ENCODE measurements at regions not wholly inside any gene's neighbourhood (a gene's known extent, or its start where the extent isn't known, plus 50 kb on each side); places are given as distances from the start of the nearest gene placed in this dataset.

DNA sequence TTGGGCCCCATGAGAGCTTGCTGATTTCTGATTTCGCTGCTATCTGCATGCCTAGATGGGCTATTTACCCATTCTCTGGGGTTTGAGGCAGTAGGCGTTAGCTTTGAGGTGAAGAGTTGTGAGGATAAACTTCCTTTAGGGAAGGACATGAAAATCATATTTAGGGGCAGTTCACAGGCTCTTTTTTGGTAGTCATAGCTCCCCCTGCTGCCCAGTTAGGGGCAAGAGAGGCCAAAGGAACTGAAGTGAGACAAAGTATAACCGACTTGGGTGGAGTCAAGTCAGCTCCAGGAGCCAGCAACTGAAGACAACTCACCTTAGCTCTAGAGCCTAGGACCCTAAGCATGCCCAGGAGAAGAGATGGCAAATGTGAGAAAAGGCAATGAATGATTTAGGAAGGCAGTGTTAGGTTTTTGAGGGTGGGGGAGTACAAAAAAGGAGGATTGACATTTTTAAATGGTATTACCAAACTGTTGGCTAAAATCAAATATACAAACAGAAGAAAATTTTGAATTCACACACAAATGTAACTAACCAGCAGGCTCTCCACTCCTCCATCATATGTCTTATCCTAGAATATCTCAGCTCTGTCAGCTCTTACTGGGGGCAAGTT, 625.2 kb downstream of the LMO4 start:
- Histone ChIP-seq H2AFZ (ENCODE audit: low read length) (peak overlapping the region; percentile 16), H3K27me3 (ENCODE audit: insufficient read depth, low read length) (no peaks in the 10 kb centered on the region), H3K79me2 (ENCODE audit: insufficient read depth, low read length) (no peaks in the 10 kb centered on the region), H3K4me2 (ENCODE audit: insufficient read depth, low read length) (no peak overlapping the region), H4K20me1 (ENCODE audit: insufficient read depth, low read length) (no peaks in the 10 kb centered on the region), H3K9me3 (ENCODE audit: low read depth, low read length) (no peaks in the 10 kb centered on the region), H3K4me3 (ENCODE audit: insufficient read depth, low read length) (no peak overlapping the region), H3K4me1 (ENCODE audit: insufficient read depth, low read length) (peaks cover 28% of the 10 kb centered on the region), H3K36me3 (ENCODE audit: insufficient read depth, low read length) (no peaks in the 10 kb centered on the region), H3K27ac (ENCODE audit: low read depth, low read length) (no peak overlapping the region)
- no peak for DNase-seq (ENCODE audit: insufficient read length, low spot score, missing footprints)
- TF ChIP-seq CTCF (IDR thresholded peaks at IDR 0.05; ENCODE audit: extremely low read depth, low read depth, low read length), result peak; percentile 93

DNA sequence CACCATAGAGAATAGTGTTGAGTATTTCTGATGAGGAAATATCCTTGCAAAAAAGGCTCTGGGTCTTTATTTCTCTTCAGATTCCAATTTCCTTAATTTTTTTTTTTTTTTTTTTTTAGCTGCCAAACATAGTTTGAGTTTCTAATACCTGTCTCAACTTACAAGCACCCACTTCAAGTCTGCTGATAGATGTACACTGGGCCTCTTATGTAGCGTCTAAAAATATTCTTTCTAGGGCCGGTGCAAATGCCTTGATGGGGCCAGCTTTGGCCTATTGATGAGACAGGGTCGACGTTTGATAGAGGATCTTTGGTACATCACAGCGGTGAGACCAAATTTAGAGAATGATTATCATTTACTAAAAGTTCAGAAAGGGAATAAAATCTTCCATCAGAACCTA, 626.4 kb downstream of the LMO4 start:
- no peak for DNase-seq (ENCODE audit: insufficient read length, low spot score, missing footprints)
- no peaks in the 10 kb centered on the region for H4K20me1 ChIP-seq (ENCODE audit: insufficient read depth, low read length)
- H3K36me3 ChIP-seq (ENCODE audit: insufficient read depth, low read length), result no peaks in the 10 kb centered on the region
- no peak overlapping the region for H3K4me3 ChIP-seq (ENCODE audit: insufficient read depth, low read length)
- TF ChIP-seq CTCF (IDR thresholded peaks at IDR 0.05; ENCODE audit: extremely low read depth, low read depth, low read length), result no peak
- no peaks in the 10 kb centered on the region for H3K9me3 ChIP-seq (ENCODE audit: low read depth, low read length)
- H3K27ac ChIP-seq (ENCODE audit: low read depth, low read length), result no peak overlapping the region
- H3K27me3 ChIP-seq (ENCODE audit: insufficient read depth, low read length), result no peaks in the 10 kb centered on the region
- no peak overlapping the region for H3K4me2 ChIP-seq (ENCODE audit: insufficient read depth, low read length)
- H3K4me1 ChIP-seq (ENCODE audit: insufficient read depth, low read length), result peaks cover 28% of the 10 kb centered on the region
- no peaks in the 10 kb centered on the region for H3K79me2 ChIP-seq (ENCODE audit: insufficient read depth, low read length)
- H2AFZ ChIP-seq (ENCODE audit: low read length), result peak overlapping the region; percentile 7

GRCh38 chr1:87956072-87956471, 627.4 kb downstream of the LMO4 start:
- Histone ChIP-seq H3K27me3 (ENCODE audit: insufficient read depth, low read length) (no peaks in the 10 kb centered on the region), H4K20me1 (ENCODE audit: insufficient read depth, low read length) (no peaks in the 10 kb centered on the region), H3K9me3 (ENCODE audit: low read depth, low read length) (no peaks in the 10 kb centered on the region), H3K4me2 (ENCODE audit: insufficient read depth, low read length) (peak overlapping the region; percentile 41), H3K36me3 (ENCODE audit: insufficient read depth, low read length) (no peaks in the 10 kb centered on the region), H3K4me1 (ENCODE audit: insufficient read depth, low read length) (peaks cover 28% of the 10 kb centered on the region), H2AFZ (ENCODE audit: low read length) (no peak overlapping the region), H3K27ac (ENCODE audit: low read depth, low read length) (peak overlapping the region; percentile 62), H3K4me3 (ENCODE audit: insufficient read depth, low read length) (no peak overlapping the region), H3K79me2 (ENCODE audit: insufficient read depth, low read length) (no peaks in the 10 kb centered on the region)
- peak; percentile 72 for DNase-seq (ENCODE audit: insufficient read length, low spot score, missing footprints)
- no peak for TF ChIP-seq CTCF (IDR thresholded peaks at IDR 0.05; ENCODE audit: extremely low read depth, low read depth, low read length)

GRCh38 chr1:87956750-87957149, 628.1 kb downstream of the LMO4 start:
- Histone ChIP-seq H2AFZ (ENCODE audit: low read length) (no peak overlapping the region), H3K79me2 (ENCODE audit: insufficient read depth, low read length) (no peaks in the 10 kb centered on the region), H3K4me3 (ENCODE audit: insufficient read depth, low read length) (no peak overlapping the region), H3K4me2 (ENCODE audit: insufficient read depth, low read length) (peak overlapping the region; percentile 41), H3K27ac (ENCODE audit: low read depth, low read length) (peak overlapping the region; percentile 62), H3K36me3 (ENCODE audit: insufficient read depth, low read length) (no peaks in the 10 kb centered on the region), H4K20me1 (ENCODE audit: insufficient read depth, low read length) (no peaks in the 10 kb centered on the region), H3K9me3 (ENCODE audit: low read depth, low read length) (no peaks in the 10 kb centered on the region), H3K4me1 (ENCODE audit: insufficient read depth, low read length) (peaks cover 25% of the 10 kb centered on the region), H3K27me3 (ENCODE audit: insufficient read depth, low read length) (no peaks in the 10 kb centered on the region)
- DNase-seq (ENCODE audit: insufficient read length, low spot score, missing footprints), result no peak
- no peak for TF ChIP-seq CTCF (IDR thresholded peaks at IDR 0.05; ENCODE audit: extremely low read depth, low read depth, low read length)

All from osteoblast (primary cell).